ENCODE measurements at regions not wholly inside any gene's neighbourhood (a gene's known extent, or its start where the extent isn't known, plus 50 kb on each side); places are given as distances from the start of the nearest gene placed in this dataset.

GRCh38 chr11:116445108-116446047 lies 327.4 kb downstream of the BUD13 start:
- DNase-seq (ENCODE audit: low read depth), result no peak

GRCh38 chr11:116442238-116442752 lies 330.5 kb downstream of the BUD13 start:
- no peak for DNase-seq (ENCODE audit: low read depth)

GRCh38 chr11:116439361-116439677 lies 333.5 kb downstream of the BUD13 start:
- DNase-seq (ENCODE audit: low read depth), result no peak

GRCh38 chr11:116438651-116439360 lies 334.0 kb downstream of the BUD13 start:
- no peak for DNase-seq (ENCODE audit: low read depth)

- no peak for DNase-seq (ENCODE audit: low read depth)
Measured at GRCh38 chr11:116434986-116435385, 337.8 kb downstream of the BUD13 start.

GRCh38 chr11:116432301-116432700 lies 340.5 kb downstream of the BUD13 start:
- DNase-seq (ENCODE audit: low read depth), result no peak

- no peak for DNase-seq (ENCODE audit: low read depth)
Measured at GRCh38 chr11:116431842-116432241, 340.9 kb downstream of the BUD13 start.

- DNase-seq (ENCODE audit: low read depth), result no peak
Measured at GRCh38 chr11:116428638-116428975, 344.2 kb downstream of the BUD13 start.

- DNase-seq (ENCODE audit: low read depth), result no peak
Measured at GRCh38 chr11:116427903-116428637, 344.7 kb downstream of the BUD13 start.

GRCh38 chr11:116427337-116427902 lies 345.4 kb downstream of the BUD13 start:
- DNase-seq (ENCODE audit: low read depth), result no peak

- DNase-seq (ENCODE audit: low read depth), result no peak
Measured at GRCh38 chr11:116426761-116427160, 346.0 kb downstream of the BUD13 start.

- no peak for DNase-seq (ENCODE audit: low read depth)
Measured at GRCh38 chr11:116424615-116425261, 348.0 kb downstream of the BUD13 start.

- DNase-seq (ENCODE audit: low read depth), result no peak
Measured at GRCh38 chr11:116422956-116423600, 349.7 kb downstream of the BUD13 start.

- DNase-seq (ENCODE audit: low read depth), result no peak
Measured at GRCh38 chr11:116422556-116422955, 350.2 kb downstream of the BUD13 start.

GRCh38 chr11:116421529-116422185 lies 351.1 kb downstream of the BUD13 start:
- no peak for DNase-seq (ENCODE audit: low read depth)

GRCh38 chr11:116420770-116421528 lies 351.8 kb downstream of the BUD13 start:
- DNase-seq (ENCODE audit: low read depth), result peak; percentile 18

GRCh38 chr11:116420030-116420429 lies 352.8 kb downstream of the BUD13 start:
- DNase-seq (ENCODE audit: low read depth), result no peak

GRCh38 chr11:116418388-116419041 lies 354.3 kb downstream of the BUD13 start:
- DNase-seq (ENCODE audit: low read depth), result no peak

- no peak for DNase-seq (ENCODE audit: low read depth)
Measured at GRCh38 chr11:116416852-116417251, 355.9 kb downstream of the BUD13 start.

Measured in M059J (cell line).